Nephron progenitor cell (in vitro differentiated cells): ENCODE measurements at regions not wholly inside any gene's neighbourhood (a gene's known extent, or its start where the extent isn't known, plus 50 kb on each side); places are given as distances from the start of the nearest gene placed in this dataset.

Source experiments
- DNase-seq: peaks from one replicate; pipeline ENCODE4 v3.0.0; 2021
- H3K27ac Mint-ChIP-seq: 2 replicates; pipeline ENCODE4 v1.8.0; 2021; ENCODE audit warnings: mild to moderate bottlenecking, moderate library complexity, mixed read lengths
- H3K27me3 Mint-ChIP-seq: 2 replicates; pipeline ENCODE4 v1.8.0; 2021; ENCODE audit warnings: mild to moderate bottlenecking, low read depth, mixed read lengths; ENCODE audit not compliant: poor library complexity
- H3K36me3 Mint-ChIP-seq: 2 replicates; pipeline ENCODE4 v1.8.0; 2021; ENCODE audit warnings: low read depth, mixed read lengths
- H3K4me1 Mint-ChIP-seq: 2 replicates; pipeline ENCODE4 v1.8.0; 2021; ENCODE audit warnings: mixed read lengths
- H3K4me3 Mint-ChIP-seq: 2 replicates; pipeline ENCODE4 v1.8.0; 2021; ENCODE audit warnings: mild to moderate bottlenecking, moderate library complexity, mixed read lengths
- H3K9me3 Mint-ChIP-seq: 2 replicates; pipeline ENCODE4 v1.8.0; 2021; ENCODE audit warnings: mild to moderate bottlenecking, moderate library complexity, mixed read lengths
- CTCF ChIP-seq: fragments of 200-600 bp; sonication (generic); IDR thresholded peaks from 2 replicates; pipeline ENCODE4 v1.5.0; 2021; ENCODE audit warnings: antibody characterized with exemption

DNA sequence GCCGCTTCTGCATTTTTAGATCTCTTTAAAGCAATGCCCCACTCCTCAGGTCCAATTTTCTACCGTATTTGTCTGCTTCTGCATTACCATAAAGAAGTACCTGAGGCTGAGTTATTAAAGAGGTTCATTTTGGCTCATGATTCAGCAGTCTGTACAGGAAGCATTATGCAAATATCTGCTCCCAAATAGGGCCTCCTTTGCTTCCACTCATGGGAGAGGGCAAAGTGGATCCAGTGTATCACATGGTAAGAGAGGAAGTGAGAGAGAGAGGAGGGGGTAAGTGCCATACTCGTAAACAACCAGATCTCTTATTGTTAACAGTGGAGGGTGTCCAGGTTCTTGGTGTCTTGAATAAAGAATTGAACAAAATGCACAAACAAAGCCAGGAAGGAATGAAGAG, 316.1 kb upstream of the SEL1L start:
- no peak for DNase-seq
- no peaks in the 10 kb centered on the region for H3K27me3 Mint-ChIP-seq
- no peak overlapping the region for H3K4me3 Mint-ChIP-seq
- no peaks in the 10 kb centered on the region for H3K4me1 Mint-ChIP-seq
- no peak for TF ChIP-seq CTCF
- H3K9me3 Mint-ChIP-seq: peaks cover 41% of the 10 kb centered on the region
- no peaks in the 10 kb centered on the region for H3K36me3 Mint-ChIP-seq
- no peak overlapping the region for H3K27ac Mint-ChIP-seq

GRCh38 chr14:81855007-81855406, 321.4 kb upstream of the SEL1L start:
- H3K4me3 Mint-ChIP-seq: no peak overlapping the region
- H3K36me3 Mint-ChIP-seq: peaks cover 7% of the 10 kb centered on the region
- peaks cover 55% of the 10 kb centered on the region for H3K9me3 Mint-ChIP-seq
- no peak for DNase-seq
- no peaks in the 10 kb centered on the region for H3K4me1 Mint-ChIP-seq
- H3K27ac Mint-ChIP-seq: no peak overlapping the region
- no peaks in the 10 kb centered on the region for H3K27me3 Mint-ChIP-seq
- no peak for TF ChIP-seq CTCF

DNA sequence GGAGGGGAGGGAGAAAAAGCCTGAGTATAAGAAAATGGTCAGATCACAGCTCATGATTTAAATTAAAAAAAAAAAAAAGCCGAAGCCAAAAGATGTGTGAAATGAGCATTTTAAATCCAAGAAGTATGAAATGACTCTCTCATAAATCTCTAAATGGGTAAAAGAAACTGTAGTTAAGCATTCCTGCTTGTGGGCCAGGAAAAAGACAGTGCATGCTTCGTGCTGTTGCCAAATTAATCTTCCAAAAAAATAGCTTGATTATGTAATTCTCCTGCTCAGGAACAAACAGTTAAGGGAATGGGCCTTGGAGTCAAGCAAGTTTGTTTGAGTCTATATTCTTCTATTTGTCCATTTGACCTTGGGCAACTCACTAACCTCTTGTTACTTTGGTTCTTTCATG, 325.4 kb upstream of the SEL1L start:
- no peak for TF ChIP-seq CTCF
- no peak for DNase-seq
- peaks cover 7% of the 10 kb centered on the region for H3K36me3 Mint-ChIP-seq
- H3K27me3 Mint-ChIP-seq: no peaks in the 10 kb centered on the region
- H3K4me1 Mint-ChIP-seq: no peaks in the 10 kb centered on the region
- H3K9me3 Mint-ChIP-seq: peaks cover 54% of the 10 kb centered on the region
- H3K4me3 Mint-ChIP-seq: no peak overlapping the region
- H3K27ac Mint-ChIP-seq: no peak overlapping the region

DNA sequence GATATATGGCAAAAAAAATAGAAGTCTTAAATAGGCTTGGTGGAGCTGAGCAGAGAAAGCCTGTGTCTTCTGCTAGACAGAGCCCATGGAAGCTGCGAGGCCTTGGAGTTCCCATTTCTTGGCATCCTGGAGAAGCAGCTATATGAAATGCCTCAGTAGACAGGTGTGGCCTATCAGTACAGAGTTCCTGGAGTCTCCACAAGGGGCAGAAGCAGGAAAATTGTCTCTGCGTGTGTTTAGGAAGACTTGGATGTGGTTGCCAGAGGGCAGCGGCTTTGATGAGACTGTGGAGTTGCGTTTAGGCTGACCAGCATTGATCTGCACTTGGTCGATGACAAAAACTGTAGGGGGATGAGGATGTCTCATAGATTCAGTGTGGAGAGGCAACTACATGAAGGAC, 334.5 kb upstream of the SEL1L start:
- no peaks in the 10 kb centered on the region for H3K36me3 Mint-ChIP-seq
- no peaks in the 10 kb centered on the region for H3K4me1 Mint-ChIP-seq
- no peak for TF ChIP-seq CTCF
- no peaks in the 10 kb centered on the region for H3K27me3 Mint-ChIP-seq
- H3K4me3 Mint-ChIP-seq: no peak overlapping the region
- H3K27ac Mint-ChIP-seq: no peak overlapping the region
- no peak for DNase-seq
- H3K9me3 Mint-ChIP-seq: peaks cover 4% of the 10 kb centered on the region

- H3K27me3 Mint-ChIP-seq: no peaks in the 10 kb centered on the region
- H3K36me3 Mint-ChIP-seq: peaks cover 12% of the 10 kb centered on the region
- no peak for DNase-seq
- no peak overlapping the region for H3K27ac Mint-ChIP-seq
- no peak overlapping the region for H3K4me3 Mint-ChIP-seq
- TF ChIP-seq CTCF: no peak
- H3K9me3 Mint-ChIP-seq: peaks cover 29% of the 10 kb centered on the region
- H3K4me1 Mint-ChIP-seq: no peaks in the 10 kb centered on the region
Observed at GRCh38 chr14:81871706-81872105, 338.1 kb upstream of the SEL1L start.

GRCh38 chr14:81884382-81884781, 350.7 kb upstream of the SEL1L start:
- no peak overlapping the region for H3K4me3 Mint-ChIP-seq
- no peaks in the 10 kb centered on the region for H3K27me3 Mint-ChIP-seq
- no peaks in the 10 kb centered on the region for H3K9me3 Mint-ChIP-seq
- no peak for DNase-seq
- no peak for TF ChIP-seq CTCF
- H3K27ac Mint-ChIP-seq: no peak overlapping the region
- H3K36me3 Mint-ChIP-seq: no peaks in the 10 kb centered on the region
- peaks cover 6% of the 10 kb centered on the region for H3K4me1 Mint-ChIP-seq
